A549 (cell line): ENCODE measurements at regions not wholly inside any gene's neighbourhood (a gene's known extent, or its start where the extent isn't known, plus 50 kb on each side); places are given as distances from the start of the nearest gene placed in this dataset.

Source experiments
- ATAC-seq, 2 experiments: fragments of 200-7000 bp in 1 of 2; fragments of >200 bp in 1 of 2; cut with Nextera tagmentation in 1 of 2; cut with Tn5 transposase in 1 of 2; 3 replicates each; pipeline versions ENCODE4 v1.8.0 to v1.9.1; 2018 to 2020; ENCODE audit warnings: mild to moderate bottlenecking in 1 of 2, moderate library complexity in 1 of 2
- CTCF ChIA-PET: fragments of 300-600 bp; sonication (Branson Sonifier 250); formaldehyde crosslinking; extraction: SDS; loops from one replicate; lab custom pipeline; 2021; ENCODE audit warnings: antibody characterized with exemption, inconsistent platforms; lab: Yijun Ruan, JAX
- POLR2A ChIA-PET: fragments of 350-600 bp; formaldehyde crosslinking; extraction: SDS; loops from one replicate; lab custom pipeline; 2021; ENCODE audit warnings: antibody characterized with exemption, inconsistent platforms; lab: Yijun Ruan, JAX
- DNase-seq, 2 experiments: peaks; one replicate each; pipeline versions ENCODE4 v3.0.0 to v3.0.0-alpha.2; 2011 to 2016; ENCODE audit warnings: low read depth in 1 of 2, low spot score in 1 of 2
- FAIRE-seq: peaks from 2 replicates; lab custom pipeline; 2011; peaks lifted over from hg19 to GRCh38; lab: Jason Lieb, UNC
- H3K27ac ChIP-seq, 2 experiments: fragments of >200 bp; sonication (Bioruptor Twin); formaldehyde crosslinking; 3 replicates each; pipeline ENCODE4 v1.5.1; 2016 to 2017
- H3K4me1 ChIP-seq: fragments of >200 bp; sonication (Bioruptor Twin); formaldehyde crosslinking; 3 replicates; pipeline ENCODE4 v1.6.1; 2016
- H3K4me2 ChIP-seq: fragments of >200 bp; sonication (Bioruptor Twin); formaldehyde crosslinking; 3 replicates; pipeline ENCODE4 v1.6.1; 2016
- H3K4me3 ChIP-seq: fragments of >200 bp; sonication (Bioruptor Twin); formaldehyde crosslinking; 3 replicates; pipeline ENCODE4 v1.5.1; 2016
- H3K9me3 ChIP-seq: fragments of >200 bp; sonication (Bioruptor Twin); formaldehyde crosslinking; 3 replicates; pipeline ENCODE4 v1.6.1; 2016
- CBX8 ChIP-seq: fragments of 200-600 bp; sonication (generic); IDR thresholded peaks from 2 replicates; pipeline ENCODE4 v1.6.1; 2016
- EHF ChIP-seq: fragments of 250-450 bp; sonication (Bioruptor Pico); IDR thresholded peaks from 2 replicates; pipeline ENCODE4 v1.5.0; 2020; ENCODE audit warnings: mild to moderate bottlenecking
- ESRRA ChIP-seq: fragments of 150-350 bp; IDR thresholded peaks from 2 replicates; pipeline ENCODE4 v1.6.1; 2014; ENCODE audit warnings: mild to moderate bottlenecking, low read length, borderline replicate concordance
- HDAC2 ChIP-seq: fragments of 200-600 bp; sonication (generic); IDR thresholded peaks from 2 replicates; pipeline ENCODE4 v1.6.1; 2016
- HOXB5 ChIP-seq: fragments of 250-450 bp; sonication (Bioruptor Pico); IDR thresholded peaks from 2 replicates; pipeline ENCODE4 v1.5.0; 2020; ENCODE audit warnings: mild to moderate bottlenecking, moderate library complexity
- JUN ChIP-seq, 2 experiments: fragments of >200 bp; sonication (Bioruptor Twin); formaldehyde crosslinking; IDR thresholded peaks; 2 replicates in 1 of 2; 3 replicates in 1 of 2; pipeline ENCODE4 v1.6.1; 2016 to 2017
- NFE2L2 ChIP-seq: fragments of 150-350 bp; conservative IDR thresholded peaks from 2 replicates; pipeline ENCODE4 v1.6.1; 2014; ENCODE audit warnings: low read length
- NR3C1 ChIP-seq: fragments of >200 bp; sonication (Bioruptor Twin); formaldehyde crosslinking; IDR thresholded peaks from 3 replicates; pipeline ENCODE4 v1.6.1; 2017
- POLR2A ChIP-seq: IDR thresholded peaks from 2 replicates; pipeline ENCODE4 v1.6.1; 2012; ENCODE audit warnings: mild to moderate bottlenecking, low read length
- POLR2AphosphoS2 ChIP-seq: conservative IDR thresholded peaks from 2 replicates; pipeline ENCODE4 v1.6.1; 2012; ENCODE audit warnings: low read length, improper control_type of control experiment, inconsistent platforms
- RAD21 ChIP-seq, 2 experiments: fragments of >200 bp in 1 of 2; sonication (Bioruptor Twin) in 1 of 2; formaldehyde crosslinking in 1 of 2; IDR thresholded peaks in 1 of 2; conservative IDR thresholded peaks in 1 of 2; 2 replicates in 1 of 2; 3 replicates in 1 of 2; pipeline ENCODE4 v1.6.1; 2012 to 2018; ENCODE audit warnings: inconsistent platforms in 1 of 2
- RARB ChIP-seq: fragments of 250-450 bp; sonication (Bioruptor Pico); IDR thresholded peaks from 2 replicates; pipeline ENCODE4 v1.8.0; 2021; ENCODE audit warnings: mild to moderate bottlenecking, moderate library complexity
- SREBF2 ChIP-seq: fragments of 450-650 bp; IDR thresholded peaks from 2 replicates; pipeline ENCODE4 v1.6.1; 2014; ENCODE audit warnings: mild to moderate bottlenecking, moderate library complexity
- ZFP36 ChIP-seq: fragments of 450-650 bp; IDR thresholded peaks from 2 replicates; pipeline ENCODE4 v1.6.1; 2014; ENCODE audit warnings: borderline replicate concordance; ENCODE audit not compliant: partially characterized antibody
- ZNF302 ChIP-seq: fragments of 250-450 bp; sonication (Bioruptor Pico); IDR thresholded peaks from 2 replicates; pipeline ENCODE4 v1.9.0; 2021; ENCODE audit warnings: inconsistent platforms, mild to moderate bottlenecking, moderate library complexity
- WGBS: methylation state at CpG from one replicate; pipeline ENCODE4 v1.1.6; 2017; ENCODE audit errors: missing lambda C conversion rate; 5-methylcytosine and 5-hydroxymethylcytosine counted together
- TF ChIP-seq, protein P1 (sequence below): fragments of 450-650 bp; IDR thresholded peaks from 2 replicates; pipeline ENCODE4 v1.6.1; 2014; ENCODE audit warnings: antibody characterized with exemption
- TF ChIP-seq, protein P2 (sequence below): IDR thresholded peaks from 2 replicates; pipeline ENCODE4 v1.6.1; 2012
- TF ChIP-seq, protein P3 (sequence below): fragments of >200 bp; sonication (Bioruptor Twin); formaldehyde crosslinking; IDR thresholded peaks from 2 replicates; pipeline ENCODE4 v1.6.1; 2016
- TF ChIP-seq, protein P4 (sequence below): fragments of 200-600 bp; sonication (generic); IDR thresholded peaks from 2 replicates; pipeline ENCODE4 v1.6.1; 2016; ENCODE audit warnings: antibody characterized with exemption, mild to moderate bottlenecking, moderate library complexity
- TF ChIP-seq, protein P5 (sequence below): fragments of >200 bp; sonication (Bioruptor Twin); formaldehyde crosslinking; IDR thresholded peaks from 3 replicates; pipeline ENCODE4 v1.6.1; 2016
- TF ChIP-seq, protein P6 (sequence below): fragments of 250-450 bp; sonication (Bioruptor Pico); IDR thresholded peaks from 2 replicates; pipeline ENCODE4 v1.5.0; 2020; ENCODE audit warnings: low read depth, mild to moderate bottlenecking, moderate library complexity

DNA sequence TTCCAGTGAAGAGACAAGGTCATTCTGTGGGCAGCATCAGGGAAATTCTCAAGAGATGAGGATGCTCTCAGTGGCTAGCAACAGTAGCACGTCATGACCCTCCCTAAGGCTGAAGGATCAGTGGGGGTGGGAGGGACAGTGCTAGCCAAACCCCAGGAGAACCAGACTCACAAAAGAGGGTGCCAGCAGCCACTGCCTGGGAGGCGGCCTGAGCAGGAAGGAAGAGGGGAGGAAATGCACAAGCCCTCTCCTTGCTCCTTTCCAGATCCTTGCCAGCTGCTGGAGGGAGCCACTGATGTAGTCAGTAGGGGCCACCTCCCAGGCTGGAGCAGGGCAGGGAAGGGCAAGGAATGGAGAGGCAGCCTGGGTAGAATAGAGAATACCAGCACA, 302.7 kb downstream of the RPS24 start:
- ChIA-PET CTCF (no interaction called here), POLR2A (no interaction called here)
- WGBS: 51% methylated on average over 2 of the region's 2 CpGs
- no peak for ATAC-seq
- Histone ChIP-seq H3K4me3 (no peak overlapping the region), H3K4me2 (no peak overlapping the region), H3K9me3 (no peaks in the 10 kb centered on the region), H3K27ac (no peak overlapping the region), H3K4me1 (no peaks in the 10 kb centered on the region)
- no peak for FAIRE-seq
- no peak for DNase-seq
- no peak for TF ChIP-seq SREBF2
- TF ChIP-seq, protein P1, sequence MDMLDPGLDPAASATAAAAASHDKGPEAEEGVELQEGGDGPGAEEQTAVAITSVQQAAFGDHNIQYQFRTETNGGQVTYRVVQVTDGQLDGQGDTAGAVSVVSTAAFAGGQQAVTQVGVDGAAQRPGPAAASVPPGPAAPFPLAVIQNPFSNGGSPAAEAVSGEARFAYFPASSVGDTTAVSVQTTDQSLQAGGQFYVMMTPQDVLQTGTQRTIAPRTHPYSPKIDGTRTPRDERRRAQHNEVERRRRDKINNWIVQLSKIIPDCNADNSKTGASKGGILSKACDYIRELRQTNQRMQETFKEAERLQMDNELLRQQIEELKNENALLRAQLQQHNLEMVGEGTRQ: no peak

DNA sequence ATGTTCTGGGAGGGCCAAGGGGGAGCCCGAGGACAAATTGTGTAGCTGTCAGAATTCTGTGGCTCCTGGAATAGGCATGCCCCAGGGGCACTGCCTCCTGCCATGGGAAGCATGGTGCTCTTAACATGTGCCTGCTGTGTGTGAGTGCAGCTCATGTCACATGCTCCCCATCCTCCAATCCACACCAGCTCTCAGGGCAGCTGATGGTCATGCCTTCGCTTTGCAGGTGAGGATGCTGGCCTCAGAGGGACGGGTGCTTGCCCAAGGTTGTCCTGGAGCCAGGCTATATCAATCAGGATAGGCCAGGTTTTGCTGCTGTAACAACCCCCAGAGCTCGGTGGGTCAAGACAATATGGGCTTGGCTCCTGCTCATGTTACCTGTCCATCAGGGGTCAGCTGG, 303.4 kb downstream of the RPS24 start:
- Histone ChIP-seq H3K4me2 (no peak overlapping the region), H3K9me3 (no peaks in the 10 kb centered on the region), H3K4me1 (no peaks in the 10 kb centered on the region), H3K27ac (no peak overlapping the region)
- WGBS: 31% methylated on average over 2 of the region's 4 CpGs
- no peak for FAIRE-seq
- TF ChIP-seq, protein P2, sequence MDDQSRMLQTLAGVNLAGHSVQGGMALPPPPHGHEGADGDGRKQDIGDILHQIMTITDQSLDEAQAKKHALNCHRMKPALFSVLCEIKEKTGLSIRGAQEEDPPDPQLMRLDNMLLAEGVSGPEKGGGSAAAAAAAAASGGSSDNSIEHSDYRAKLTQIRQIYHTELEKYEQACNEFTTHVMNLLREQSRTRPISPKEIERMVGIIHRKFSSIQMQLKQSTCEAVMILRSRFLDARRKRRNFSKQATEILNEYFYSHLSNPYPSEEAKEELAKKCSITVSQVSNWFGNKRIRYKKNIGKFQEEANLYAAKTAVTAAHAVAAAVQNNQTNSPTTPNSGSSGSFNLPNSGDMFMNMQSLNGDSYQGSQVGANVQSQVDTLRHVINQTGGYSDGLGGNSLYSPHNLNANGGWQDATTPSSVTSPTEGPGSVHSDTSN: no peak
- TF ChIP-seq EHF (CRISPR knock-in tag): no peak
- no peak for TF ChIP-seq CBX8
- no peak for TF ChIP-seq JUN (IDR thresholded peaks at IDR 0.05)
- TF ChIP-seq HOXB5 (CRISPR knock-in tag): no peak
- TF ChIP-seq, protein P1: no peak
- TF ChIP-seq, protein P3, sequence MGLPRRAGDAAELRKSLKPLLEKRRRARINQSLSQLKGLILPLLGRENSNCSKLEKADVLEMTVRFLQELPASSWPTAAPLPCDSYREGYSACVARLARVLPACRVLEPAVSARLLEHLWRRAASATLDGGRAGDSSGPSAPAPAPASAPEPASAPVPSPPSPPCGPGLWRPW: no peak
- TF ChIP-seq POLR2AphosphoS2: no peak
- TF ChIP-seq, protein P4, sequence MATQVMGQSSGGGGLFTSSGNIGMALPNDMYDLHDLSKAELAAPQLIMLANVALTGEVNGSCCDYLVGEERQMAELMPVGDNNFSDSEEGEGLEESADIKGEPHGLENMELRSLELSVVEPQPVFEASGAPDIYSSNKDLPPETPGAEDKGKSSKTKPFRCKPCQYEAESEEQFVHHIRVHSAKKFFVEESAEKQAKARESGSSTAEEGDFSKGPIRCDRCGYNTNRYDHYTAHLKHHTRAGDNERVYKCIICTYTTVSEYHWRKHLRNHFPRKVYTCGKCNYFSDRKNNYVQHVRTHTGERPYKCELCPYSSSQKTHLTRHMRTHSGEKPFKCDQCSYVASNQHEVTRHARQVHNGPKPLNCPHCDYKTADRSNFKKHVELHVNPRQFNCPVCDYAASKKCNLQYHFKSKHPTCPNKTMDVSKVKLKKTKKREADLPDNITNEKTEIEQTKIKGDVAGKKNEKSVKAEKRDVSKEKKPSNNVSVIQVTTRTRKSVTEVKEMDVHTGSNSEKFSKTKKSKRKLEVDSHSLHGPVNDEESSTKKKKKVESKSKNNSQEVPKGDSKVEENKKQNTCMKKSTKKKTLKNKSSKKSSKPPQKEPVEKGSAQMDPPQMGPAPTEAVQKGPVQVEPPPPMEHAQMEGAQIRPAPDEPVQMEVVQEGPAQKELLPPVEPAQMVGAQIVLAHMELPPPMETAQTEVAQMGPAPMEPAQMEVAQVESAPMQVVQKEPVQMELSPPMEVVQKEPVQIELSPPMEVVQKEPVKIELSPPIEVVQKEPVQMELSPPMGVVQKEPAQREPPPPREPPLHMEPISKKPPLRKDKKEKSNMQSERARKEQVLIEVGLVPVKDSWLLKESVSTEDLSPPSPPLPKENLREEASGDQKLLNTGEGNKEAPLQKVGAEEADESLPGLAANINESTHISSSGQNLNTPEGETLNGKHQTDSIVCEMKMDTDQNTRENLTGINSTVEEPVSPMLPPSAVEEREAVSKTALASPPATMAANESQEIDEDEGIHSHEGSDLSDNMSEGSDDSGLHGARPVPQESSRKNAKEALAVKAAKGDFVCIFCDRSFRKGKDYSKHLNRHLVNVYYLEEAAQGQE: no peak
- TF ChIP-seq ESRRA: no peak
- TF ChIP-seq, all 56 proteins: peak for 0
- CTCF ChIA-PET: no interaction called here
- ATAC-seq: no peak
- DNase-seq: no peak
- no peak overlapping the region for H3K4me3 ChIP-seq
- POLR2A ChIA-PET: no interaction called here

DNA sequence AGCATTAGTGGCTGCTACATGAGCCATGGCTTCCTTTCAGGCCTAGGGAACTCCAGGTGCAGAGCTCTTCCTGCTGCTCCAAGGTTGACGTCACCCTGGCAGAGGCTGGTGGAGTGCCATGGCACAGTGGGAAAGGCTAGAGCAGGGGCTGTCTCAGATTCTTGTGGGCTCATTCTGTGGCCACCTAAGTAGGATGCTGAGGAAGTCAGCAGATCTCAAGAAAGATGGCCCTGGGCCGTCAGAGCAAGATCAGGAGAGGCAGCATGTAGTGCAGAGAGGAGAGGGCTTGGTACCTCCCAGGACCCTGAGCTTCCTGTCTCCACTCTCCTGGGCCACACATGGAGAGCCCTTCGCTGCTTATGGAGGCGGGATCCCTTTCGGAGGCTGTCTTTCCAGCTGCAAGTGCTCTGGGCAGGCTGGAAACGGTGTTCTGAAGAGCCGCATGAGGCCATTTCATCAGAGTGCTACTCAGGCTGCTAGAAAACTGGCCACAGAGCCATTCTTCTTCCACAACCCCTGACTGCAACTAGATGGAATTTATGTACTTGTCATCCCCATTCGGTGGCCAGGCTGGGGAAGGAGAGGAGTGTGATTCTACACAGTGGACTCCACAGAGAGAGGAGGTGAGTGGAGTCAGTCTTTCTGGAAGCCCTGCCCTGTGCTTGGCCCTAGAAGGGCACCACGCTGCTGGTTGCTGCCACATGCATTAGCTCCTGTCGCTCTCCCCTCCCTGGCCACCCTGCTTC, 304.2 kb downstream of the RPS24 start:
- DNase-seq (no peak), ATAC-seq (no peak), FAIRE-seq (no peak)
- Histone ChIP-seq H3K4me1 (no peaks in the 10 kb centered on the region), H3K4me2 (no peak overlapping the region), H3K4me3 (no peak overlapping the region), H3K9me3 (no peaks in the 10 kb centered on the region), H3K27ac (no peak overlapping the region)
- TF ChIP-seq NFE2L2: no peak
- TF ChIP-seq RAD21 (conservative IDR thresholded peaks at IDR 0.05 in 1 of 2, IDR thresholded peaks at IDR 0.05 in 1 of 2): no peak
- TF ChIP-seq POLR2A: no peak
- TF ChIP-seq ZFP36: no peak
- TF ChIP-seq SREBF2: no peak
- no peak for TF ChIP-seq ZNF302
- no peak for TF ChIP-seq RARB (CRISPR knock-in tag)
- TF ChIP-seq, protein P5, sequence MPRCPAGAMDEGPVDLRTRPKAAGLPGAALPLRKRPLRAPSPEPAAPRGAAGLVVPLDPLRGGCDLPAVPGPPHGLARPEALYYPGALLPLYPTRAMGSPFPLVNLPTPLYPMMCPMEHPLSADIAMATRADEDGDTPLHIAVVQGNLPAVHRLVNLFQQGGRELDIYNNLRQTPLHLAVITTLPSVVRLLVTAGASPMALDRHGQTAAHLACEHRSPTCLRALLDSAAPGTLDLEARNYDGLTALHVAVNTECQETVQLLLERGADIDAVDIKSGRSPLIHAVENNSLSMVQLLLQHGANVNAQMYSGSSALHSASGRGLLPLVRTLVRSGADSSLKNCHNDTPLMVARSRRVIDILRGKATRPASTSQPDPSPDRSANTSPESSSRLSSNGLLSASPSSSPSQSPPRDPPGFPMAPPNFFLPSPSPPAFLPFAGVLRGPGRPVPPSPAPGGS: no peak
- no peak for TF ChIP-seq NR3C1
- TF ChIP-seq, protein P6, sequence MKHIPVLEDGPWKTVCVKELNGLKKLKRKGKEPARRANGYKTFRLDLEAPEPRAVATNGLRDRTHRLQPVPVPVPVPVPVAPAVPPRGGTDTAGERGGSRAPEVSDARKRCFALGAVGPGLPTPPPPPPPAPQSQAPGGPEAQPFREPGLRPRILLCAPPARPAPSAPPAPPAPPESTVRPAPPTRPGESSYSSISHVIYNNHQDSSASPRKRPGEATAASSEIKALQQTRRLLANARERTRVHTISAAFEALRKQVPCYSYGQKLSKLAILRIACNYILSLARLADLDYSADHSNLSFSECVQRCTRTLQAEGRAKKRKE (CRISPR knock-in tag): no peak
- TF ChIP-seq HDAC2: no peak
- WGBS: 68% methylated on average over 7 of the region's 10 CpGs
- POLR2A ChIA-PET: no interaction called here
- CTCF ChIA-PET: interaction anchor here (1.1 kb wide), 1 partner anchor 9 kb away, joined by 3 read pairs; no protein-coding TSS in a partner anchor
